PC-3 (cell line): ENCODE measurements at regions not wholly inside any gene's neighbourhood (a gene's known extent, or its start where the extent isn't known, plus 50 kb on each side); places are given as distances from the start of the nearest gene placed in this dataset.

Source experiments
- CTCF ChIP-seq: fragments of 300-600 bp; sonication (generic); conservative IDR thresholded peaks from 2 replicates; pipeline ENCODE4 v1.5.1; 2017; ENCODE audit warnings: antibody characterized with exemption, low read depth, mild to moderate bottlenecking, low read length
- EZH2 ChIP-seq: fragments of 300-600 bp; sonication (generic); IDR thresholded peaks from one replicate; pipeline ENCODE4 v1.6.1; 2017; ENCODE audit warnings: antibody characterized with exemption, mild to moderate bottlenecking, low read length; ENCODE audit not compliant: unreplicated experiment

GRCh38 chr13:86429756-86430155 lies 630.5 kb upstream of the SLITRK6 start:
- no peak for TF ChIP-seq EZH2
- no peak for TF ChIP-seq CTCF
